ENCODE measurements at regions not wholly inside any gene's neighbourhood (a gene's known extent, or its start where the extent isn't known, plus 50 kb on each side); places are given as distances from the start of the nearest gene placed in this dataset.

DNA sequence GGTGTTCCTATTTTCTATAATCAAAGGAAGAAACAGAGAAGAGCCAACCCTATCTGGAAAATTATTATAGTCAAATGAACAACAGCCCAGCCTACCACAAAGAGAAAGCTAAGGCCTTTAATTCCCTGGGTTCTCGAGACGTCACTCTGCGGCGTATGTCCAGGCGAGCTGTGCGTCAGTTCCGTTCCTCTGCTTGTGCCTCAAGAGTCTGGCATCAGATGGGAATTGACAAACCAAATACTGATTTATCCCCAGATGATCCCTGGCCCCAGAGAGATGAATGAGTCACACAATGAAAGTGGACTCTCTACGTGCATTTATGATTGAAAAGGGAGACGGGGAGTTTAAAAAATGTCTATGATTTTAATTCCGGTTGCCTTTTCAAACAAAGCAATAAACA, 151.6 kb upstream of the PDE10A start:
- TF ChIP-seq, protein P1, sequence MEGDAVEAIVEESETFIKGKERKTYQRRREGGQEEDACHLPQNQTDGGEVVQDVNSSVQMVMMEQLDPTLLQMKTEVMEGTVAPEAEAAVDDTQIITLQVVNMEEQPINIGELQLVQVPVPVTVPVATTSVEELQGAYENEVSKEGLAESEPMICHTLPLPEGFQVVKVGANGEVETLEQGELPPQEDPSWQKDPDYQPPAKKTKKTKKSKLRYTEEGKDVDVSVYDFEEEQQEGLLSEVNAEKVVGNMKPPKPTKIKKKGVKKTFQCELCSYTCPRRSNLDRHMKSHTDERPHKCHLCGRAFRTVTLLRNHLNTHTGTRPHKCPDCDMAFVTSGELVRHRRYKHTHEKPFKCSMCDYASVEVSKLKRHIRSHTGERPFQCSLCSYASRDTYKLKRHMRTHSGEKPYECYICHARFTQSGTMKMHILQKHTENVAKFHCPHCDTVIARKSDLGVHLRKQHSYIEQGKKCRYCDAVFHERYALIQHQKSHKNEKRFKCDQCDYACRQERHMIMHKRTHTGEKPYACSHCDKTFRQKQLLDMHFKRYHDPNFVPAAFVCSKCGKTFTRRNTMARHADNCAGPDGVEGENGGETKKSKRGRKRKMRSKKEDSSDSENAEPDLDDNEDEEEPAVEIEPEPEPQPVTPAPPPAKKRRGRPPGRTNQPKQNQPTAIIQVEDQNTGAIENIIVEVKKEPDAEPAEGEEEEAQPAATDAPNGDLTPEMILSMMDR (IDR thresholded peaks at IDR 0.05; ENCODE audit: insufficient read depth, low read length), result no peak
- TF ChIP-seq REST (IDR thresholded peaks at IDR 0.05; ENCODE audit: insufficient replicate concordance, low read depth) (no peak), POLR2AphosphoS5 (IDR thresholded peaks at IDR 0.05; ENCODE audit: low read depth) (no peak)

Measured in HL-60 (cell line).